Stimulated activated CD8-positive, alpha-beta memory T cell treated with anti-CD3 and anti-CD28 coated beads, Interleukin-4, amount 100 ng/mL, for 24 hours (primary cell): ENCODE measurements at regions not wholly inside any gene's neighbourhood (a gene's known extent, or its start where the extent isn't known, plus 50 kb on each side); places are given as distances from the start of the nearest gene placed in this dataset.

Source experiments
- DNase-seq: peaks from one replicate; pipeline ENCODE4 v3.0.0-alpha.2; 2020; ENCODE audit warnings: low read depth

DNA sequence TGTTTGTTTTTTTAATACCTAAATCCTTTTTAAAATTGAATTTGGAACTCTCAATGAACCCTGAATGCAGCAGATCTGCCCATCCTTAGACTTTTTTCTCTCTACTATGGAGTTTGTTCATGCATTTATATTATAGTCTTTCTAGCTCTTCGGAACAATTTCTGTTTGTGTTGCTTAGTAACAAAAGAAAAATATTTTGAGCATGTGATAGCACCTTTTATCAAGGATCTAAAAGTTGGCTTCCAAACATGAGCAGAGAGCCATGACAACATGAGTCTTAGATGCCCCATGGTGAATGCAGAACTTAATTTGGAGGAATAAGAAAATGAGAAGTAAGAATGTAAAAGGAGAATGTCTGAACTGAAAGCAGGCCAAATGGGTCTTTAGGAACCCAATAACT is 133.7 kb downstream of the EDN1 start:
- DNase-seq, result no peak

DNA sequence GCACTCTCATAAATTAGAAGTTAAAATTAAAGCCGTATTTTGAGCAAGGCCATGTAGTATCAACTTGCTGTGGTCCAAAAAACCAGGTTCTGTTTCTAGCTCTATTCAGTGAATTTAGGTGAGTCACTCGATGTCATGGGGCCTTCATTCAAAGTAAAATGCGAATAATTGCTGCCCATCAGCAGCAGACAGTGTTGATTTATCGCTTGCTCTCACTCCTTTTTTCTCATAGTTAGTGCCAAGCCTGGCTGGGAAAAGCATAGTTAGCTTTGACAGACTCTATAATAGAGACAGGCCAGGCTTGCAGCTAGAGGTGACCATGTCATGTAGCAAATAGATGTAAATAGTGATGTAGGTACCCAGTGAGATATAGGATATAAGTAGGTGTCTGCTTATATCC is 136.0 kb downstream of the EDN1 start:
- no peak for DNase-seq

DNA sequence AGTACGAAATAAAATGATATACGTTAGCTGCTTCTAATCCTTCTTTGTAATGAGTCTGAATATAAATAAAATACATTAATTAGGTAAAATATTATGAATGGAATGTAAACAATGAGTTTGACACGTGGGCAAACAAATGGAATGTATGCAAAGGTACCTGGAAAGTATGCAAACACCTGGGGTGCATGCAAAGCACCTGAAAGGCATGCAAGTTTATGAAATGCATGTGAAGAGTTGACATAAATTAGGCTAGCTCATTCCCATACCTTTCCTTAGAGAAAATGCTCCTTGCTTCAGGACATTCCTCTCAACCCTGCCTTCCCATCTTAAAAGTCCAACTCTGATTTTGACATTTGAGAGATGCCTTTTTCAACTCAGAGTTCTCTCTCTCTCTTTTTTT is 140.9 kb downstream of the EDN1 start:
- DNase-seq, result no peak

DNA sequence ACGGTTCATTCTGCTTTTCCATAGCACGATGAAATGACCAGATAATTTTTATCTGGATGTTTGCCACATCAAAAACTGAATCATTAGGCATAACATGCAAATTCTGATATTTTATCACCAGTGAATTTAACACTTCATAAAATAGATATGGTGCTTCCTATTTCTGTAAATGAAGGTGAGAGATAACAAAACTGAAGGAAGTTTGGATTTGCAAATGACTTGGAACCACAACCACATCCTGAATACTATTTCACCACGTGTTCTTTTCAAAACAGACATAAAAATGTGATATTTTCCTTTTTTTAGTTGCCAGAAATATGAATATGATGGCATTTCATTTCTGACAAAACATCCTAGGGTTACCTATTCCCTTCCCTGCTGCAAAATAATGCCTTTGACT is 146.1 kb downstream of the EDN1 start:
- DNase-seq, result no peak

DNA sequence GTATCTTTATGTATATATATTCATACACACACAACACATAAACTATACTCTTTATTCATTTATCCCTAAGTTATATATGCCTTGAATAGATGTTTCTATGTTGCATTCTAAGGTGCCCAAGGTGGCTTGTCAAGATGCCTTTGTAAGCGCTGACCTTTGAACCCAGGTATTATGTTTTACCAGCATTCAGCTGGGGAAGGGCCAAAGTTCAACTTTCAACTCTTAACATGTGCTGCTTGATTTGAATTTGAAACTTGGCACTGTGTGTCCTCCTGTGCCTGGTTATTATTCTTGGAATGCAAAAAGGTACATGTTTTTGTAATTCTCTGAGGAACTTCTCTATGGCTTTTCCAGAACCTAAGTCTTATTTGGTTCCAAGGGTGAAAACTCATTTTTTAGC is 146.5 kb downstream of the EDN1 start:
- DNase-seq, result no peak

DNA sequence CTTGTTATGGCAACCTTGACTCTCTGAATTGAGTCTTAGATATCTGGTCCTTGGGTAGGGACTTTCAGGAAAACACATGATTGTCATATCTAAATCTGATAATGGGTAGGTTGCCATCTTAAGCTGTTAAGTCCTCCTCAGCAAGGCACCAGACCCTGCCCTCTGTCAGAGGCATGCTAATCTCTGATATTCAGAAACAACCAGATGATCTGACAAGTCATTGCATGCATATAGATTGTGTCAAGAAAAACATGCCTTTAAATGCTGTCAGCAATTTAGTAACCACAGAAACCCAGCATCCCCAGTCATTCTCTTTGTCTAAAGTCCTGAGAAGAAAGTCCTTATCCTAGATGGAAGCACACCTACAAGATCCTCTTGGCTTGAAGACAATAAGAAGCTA is 149.1 kb downstream of the EDN1 start:
- DNase-seq, result no peak

DNA sequence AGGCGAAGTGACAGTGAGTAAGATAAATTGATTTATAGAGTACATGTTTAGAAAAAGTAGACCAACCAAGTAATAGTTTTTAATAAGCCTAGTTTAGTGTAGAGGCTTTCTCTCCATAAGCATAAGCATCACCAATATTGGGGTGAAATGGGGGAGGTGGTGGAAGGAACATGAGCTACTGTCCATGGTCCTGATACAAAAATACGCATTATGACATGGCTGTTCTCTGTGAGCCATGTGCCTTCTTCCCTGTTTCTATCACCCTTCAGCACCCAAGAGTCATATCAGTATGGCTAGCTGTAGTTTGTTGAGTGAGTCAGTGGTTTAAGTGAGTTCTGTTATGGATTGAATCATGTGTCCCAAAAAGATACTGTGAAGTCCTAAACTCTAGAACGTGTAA is 150.8 kb downstream of the EDN1 start:
- DNase-seq, result no peak

DNA sequence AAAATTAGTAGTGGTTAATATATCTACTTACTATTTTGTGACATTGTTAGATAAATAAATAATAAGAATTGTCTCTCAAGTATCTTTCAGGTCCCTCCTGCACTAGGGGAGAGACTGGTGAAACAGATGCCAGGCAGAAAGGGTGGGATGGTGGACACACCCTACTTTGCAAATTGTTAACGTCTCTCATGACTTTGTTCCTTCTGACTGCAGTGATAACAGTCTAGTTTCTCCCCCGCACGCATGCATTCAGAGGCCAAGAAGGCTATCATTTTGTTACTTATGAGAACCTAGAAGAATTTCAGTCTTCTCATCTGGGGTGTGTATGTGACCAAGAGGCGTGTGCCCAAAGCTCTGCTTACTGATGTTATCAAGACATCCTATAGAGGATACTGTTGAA is 152.3 kb downstream of the EDN1 start:
- DNase-seq, result no peak

DNA sequence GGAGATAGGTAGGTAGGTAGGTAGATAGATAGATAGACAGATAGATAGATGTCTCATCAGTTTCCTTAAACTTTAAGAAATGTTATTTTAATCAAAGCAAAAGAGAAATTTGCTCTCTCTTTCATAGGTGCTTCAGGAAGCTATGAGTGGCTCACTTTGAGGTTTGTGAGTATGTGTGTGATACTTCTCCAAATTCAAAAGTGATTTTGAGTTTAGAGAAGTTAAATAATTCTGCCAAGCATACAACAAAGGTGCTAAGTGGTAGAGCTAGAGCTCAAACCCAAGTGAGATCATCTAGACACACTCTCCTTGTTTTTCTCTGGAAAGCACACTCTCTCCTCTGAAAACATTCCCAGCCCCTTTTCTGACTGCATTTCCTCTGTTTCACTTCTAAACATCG is 156.2 kb downstream of the EDN1 start:
- no peak for DNase-seq

DNA sequence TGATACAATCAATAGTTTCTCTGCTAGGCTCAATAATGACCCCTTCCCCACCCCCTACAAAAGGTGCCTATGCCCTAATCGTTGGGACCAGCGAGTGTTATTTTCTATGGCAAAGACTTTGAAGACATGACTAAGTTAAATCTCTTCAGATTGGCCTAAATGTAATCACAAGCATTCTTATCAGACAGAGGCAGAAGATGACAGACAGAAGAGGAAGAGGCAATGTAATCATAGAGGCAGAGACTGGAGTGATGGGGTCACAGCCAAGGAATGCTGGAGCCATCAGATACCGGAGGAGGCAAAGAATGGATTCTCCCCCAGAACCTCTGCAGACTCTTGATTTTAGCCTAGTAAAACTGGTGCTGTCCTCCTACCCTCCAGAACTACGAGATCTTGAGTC is 159.3 kb downstream of the EDN1 start:
- DNase-seq, result no peak

DNA sequence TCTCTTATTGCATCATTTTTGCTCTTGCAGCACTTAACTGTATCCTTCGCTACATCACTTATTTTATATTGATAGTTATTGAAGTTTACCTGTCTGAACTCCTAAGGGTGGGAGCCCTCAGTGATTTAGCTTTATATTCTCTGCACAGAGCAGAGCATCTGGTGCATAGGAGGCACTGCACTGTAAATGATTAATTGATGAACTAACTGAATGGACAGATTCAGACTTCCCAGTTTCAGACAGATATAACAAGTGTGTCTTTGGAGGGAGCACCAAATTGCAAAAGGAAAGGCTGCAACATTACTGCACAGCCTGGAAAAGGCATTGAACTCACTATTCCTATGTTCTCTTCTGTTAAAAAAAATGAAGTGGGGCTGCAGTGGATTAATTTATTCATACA is 160.3 kb downstream of the EDN1 start:
- no peak for DNase-seq

DNA sequence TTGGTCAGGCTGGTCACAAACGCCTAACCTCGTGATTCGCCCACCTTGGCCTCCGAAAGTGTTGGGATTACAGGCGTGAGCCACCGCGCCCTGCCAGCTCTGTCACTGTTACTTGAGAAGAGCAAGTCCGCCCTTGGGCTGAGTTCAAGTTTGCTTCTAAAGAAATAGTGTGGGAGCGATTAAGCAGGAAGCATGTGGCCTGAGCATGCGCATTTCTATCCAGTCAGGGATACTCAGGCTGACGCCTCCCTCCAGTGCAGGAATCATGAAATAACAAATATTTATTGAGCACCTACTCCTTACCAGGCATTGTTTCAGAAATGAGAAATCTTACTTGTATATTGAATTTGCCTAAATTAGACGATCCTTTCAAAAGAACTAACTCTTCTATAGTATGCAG is 166.2 kb downstream of the EDN1 start:
- no peak for DNase-seq

DNA sequence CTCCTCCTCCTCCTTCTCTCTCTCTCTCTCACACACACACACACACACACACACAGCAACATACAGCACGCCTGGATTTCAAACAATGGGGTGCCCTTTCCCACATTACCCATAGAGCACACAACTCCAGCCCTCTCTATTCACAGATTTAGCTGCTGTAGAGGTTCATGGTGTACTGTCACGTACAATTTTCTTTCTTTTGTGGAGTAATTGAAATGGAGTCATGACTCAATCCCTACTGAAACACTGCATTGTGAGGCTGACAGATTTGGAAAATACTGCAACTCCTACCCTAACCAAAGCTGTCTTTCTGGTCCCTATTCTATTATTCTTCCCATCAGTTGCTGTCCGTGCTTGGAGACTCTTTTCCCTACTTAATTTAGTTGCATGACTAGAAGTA is 166.9 kb downstream of the EDN1 start:
- DNase-seq, result no peak

DNA sequence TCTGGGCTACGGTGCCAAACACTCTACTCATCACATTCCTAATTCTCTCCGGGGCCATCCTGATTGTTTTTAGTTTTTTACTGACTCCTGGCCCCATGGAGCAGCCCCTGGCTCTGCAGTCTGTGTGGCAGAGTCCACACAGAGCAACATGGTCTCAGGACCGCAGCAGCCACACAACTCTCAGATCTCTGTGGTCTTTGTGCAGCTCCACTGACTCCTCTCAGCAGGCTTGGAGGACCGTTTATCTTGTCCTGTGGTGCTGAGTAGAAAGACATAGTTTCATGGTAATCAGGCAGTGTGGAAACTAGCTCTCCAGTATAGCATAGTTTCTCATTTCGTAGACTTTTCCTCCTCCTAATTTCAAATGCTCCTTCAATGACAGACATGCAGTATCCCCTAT is 168.4 kb downstream of the EDN1 start:
- no peak for DNase-seq

DNA sequence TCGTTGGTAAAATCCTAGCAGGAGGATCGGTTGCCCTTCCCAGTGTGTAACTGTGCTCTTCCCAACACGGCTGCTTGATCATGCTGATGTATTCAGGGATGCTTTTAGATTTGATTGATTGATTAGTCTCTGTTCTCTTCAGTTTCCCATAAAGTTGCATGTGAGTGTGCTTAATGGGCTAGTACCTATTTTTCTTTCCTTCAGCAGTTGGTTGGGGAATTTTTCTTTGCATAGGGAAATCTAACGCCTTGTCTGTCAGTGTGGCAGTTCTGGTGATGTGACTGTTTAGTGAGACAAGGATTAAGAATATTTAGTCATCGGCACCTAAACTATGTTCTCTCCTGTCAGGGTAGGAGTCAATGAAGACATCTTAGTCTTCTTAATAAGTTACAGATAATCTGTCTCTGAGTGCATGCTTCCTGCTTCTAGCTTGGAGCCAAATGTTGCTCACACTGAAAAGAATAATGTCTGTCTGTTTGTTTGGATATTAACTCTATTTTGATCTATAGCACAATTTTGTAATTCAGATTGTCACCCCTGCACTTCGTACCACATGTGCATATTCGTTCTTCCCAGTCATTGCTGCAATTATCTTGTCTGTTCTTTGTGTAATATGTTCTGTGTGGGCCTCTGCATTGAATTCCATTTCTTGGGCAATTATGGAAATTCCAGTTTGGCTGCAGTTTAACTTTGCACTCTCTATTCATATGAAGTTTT is 169.9 kb downstream of the EDN1 start:
- no peak for DNase-seq

DNA sequence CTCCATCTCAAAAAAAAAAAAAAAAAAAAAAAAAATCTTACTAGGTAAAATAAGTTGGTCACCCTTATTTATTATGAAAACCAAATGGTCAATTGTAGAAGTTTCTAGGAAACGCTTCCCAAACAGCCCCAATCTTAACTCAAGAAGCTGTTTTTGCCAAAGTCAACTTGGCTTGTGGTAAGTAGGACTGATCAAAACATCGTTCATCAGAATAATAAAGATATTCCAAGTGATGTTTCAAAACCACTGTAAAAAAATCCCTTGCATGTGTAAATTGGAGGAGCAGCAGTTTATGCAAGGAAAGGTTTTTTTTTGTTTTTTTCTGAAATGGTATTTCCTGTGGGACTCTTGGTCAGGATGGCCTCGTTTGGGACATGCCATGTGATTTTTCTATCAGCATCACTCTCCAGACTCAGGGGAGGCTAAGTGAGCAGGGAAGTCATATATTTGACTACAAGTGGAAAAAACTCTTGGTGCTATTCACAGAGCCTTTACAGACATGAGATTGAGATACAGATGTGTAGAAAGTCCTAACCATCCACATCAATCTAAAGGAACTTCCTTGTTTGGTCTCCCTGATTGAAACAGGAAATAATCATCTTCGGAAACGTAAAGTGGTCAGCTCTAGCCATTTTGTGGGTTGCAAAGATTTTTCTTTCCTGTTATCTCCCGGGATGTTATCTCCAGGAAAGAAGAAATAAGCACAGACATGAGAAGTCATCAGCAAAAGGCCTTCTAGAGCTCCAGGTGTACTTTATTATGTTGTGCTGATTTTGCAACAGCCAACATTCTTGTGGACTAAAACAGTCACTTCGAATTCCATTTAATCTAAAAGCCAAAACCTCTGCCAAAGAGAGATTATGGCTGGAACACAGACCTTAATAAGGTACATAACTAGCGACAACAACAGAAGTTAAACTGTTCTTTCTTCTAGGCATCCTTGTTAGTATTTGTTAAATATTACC is 177.8 kb downstream of the EDN1 start:
- no peak for DNase-seq

DNA sequence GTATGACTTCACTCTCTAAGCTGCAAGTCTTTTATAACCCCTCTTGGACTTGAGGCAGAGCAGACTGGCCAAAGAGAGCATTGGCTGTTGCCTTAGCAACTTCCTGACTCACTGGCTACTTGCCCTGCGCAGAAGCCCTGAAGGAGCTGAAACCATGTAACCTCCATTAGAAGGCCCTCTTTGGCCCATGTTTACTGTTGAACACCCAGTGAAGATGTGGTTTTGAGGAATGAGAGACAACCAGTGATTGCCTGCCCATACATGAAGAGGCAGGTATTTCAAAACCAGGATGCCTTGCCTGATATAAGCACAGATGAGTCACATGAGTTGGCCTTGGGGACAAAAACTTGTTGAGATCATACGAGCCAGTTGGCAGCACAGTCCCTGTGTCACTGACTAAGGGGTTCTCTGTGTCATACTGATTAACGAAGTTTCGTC is 182.5 kb downstream of the EDN1 start:
- DNase-seq, result no peak

DNA sequence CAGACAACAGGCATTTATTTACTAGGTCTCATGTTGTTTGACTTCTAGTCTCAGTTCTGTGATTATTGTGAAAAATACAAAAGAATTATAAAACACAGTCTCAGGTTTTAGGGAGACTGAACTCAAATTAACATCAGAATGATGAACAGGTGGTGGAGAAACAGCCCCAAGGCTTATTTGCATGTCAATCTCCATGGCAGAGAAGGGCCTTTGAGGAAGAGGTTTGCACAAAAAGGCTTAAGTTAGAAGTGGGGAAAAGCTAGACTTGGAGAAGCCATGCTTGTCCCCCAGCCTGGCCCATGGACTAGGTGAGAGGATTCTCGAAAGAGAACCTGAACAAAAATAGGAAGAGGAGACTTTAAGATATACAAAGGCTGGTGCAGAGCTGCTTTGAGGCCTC is 183.3 kb downstream of the EDN1 start:
- no peak for DNase-seq

DNA sequence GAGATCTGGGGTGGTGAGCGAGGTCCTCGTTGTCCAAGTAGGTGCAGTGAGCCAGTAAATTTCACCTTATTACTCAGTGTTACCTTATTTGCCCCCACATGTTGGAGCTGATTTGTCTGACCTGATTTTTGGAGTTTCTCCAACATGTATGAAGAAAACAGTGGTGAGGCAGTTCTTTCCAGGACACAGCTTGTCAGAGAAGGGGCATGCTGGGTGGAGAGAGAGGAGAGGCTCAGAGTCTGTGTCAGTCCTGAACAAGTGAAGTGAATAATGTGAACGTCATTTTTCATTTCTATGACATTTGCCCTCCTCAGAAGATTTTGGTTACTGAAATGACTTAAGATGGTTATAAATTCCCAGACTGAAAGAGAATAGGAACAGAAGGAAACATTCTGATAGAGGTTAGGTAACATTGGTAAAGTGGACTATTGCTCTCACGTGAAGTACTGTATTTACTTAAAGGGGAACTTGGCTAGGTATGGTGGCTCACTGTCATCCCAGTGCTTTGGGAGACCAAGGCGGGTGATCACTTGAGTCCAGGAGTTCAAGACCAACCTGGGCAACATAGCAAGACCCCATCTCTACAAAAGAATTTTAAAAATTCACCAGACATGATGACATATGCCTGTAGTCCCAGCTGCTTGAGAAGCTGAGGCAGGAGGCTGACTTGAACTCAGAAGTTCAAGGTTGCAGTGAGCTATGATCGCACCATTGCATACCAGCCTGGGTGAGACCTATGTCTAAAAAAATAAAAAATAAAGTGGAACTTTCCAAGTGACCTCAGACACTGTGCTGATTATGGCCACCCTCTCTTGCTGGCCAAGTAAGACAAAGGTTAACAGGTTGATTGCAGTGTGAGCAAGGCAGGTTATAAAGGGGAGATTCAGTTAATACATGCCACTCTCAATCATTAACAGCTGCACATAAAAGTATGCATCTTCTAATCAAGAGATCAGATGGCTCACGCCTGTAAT is 184.3 kb downstream of the EDN1 start:
- DNase-seq, result no peak

DNA sequence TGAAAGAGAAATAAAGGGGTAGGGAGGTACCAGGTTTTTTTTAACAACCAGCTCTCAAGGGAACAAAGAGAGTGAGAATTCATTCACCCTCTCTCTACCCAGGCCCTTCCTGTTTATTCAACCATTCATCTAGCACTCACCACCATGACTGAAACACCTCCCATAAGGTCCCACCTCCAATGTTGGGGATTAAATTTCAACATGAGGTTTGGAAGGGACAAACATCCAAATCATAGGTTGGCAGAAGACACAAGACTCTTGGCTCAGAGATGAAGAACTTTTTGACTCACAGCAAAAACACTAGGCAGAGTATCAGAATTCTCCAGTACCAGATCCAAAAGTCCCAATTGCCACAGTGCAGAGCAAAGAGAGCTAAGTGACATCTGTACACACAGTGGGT is 186.3 kb downstream of the EDN1 start:
- no peak for DNase-seq

DNA sequence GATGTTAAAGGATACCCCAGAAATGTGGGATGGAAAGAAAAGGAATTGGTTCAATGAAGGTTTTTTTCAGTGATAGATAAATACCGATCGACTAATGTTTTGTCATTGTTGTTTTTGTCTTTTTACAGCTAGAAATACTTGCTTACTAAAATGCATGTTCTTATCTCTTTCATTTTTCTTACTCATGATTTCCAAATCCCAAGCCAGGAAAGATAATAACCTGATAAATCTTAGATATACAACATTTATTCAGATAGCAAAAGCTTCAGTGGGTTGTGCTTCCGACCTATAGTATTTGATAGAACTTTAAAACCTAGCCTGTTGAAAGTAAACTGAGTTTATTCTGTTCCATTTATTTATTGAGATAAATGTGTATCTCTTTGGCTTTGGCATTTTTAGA is 187.5 kb downstream of the EDN1 start:
- no peak for DNase-seq

DNA sequence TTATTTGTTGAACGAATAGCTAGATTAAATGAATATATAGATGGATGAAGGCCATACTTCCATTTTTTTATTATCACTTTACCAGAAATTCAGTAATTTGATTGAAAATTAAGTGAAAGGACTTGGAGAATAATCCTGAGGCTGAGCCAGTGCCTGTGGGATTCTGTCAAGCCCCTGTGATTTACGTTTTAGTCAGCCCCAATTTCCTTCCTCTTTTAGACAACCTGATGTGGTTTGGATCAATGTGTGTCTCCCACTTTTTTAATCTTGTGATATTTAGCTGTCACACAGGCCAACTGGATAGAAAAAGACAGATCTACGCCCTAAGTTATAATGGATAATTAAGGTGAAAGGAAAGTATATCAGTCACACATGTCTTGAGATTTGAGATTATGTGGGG is 188.8 kb downstream of the EDN1 start:
- no peak for DNase-seq
